Keratinocyte (primary cell): ENCODE measurements at regions not wholly inside any gene's neighbourhood (a gene's known extent, or its start where the extent isn't known, plus 50 kb on each side); places are given as distances from the start of the nearest gene placed in this dataset.

Experiments used
- DNase-seq: peaks from one replicate; pipeline ENCODE4 v3.0.0-alpha.2; 2011; ENCODE audit warnings: low read depth, missing footprints, low spot score
- FAIRE-seq: peaks from 2 replicates; lab custom pipeline; 2011; peaks lifted over from hg19 to GRCh38; lab: Jason Lieb, UNC
- H2AFZ ChIP-seq: 2 replicates; pipeline ENCODE4 v1.6.0; 2012; ENCODE audit warnings: low read length, control low read depth, inconsistent platforms; ENCODE audit not compliant: control insufficient read depth
- H3K27ac ChIP-seq: 2 replicates; pipeline ENCODE4 v1.5.1; 2011; ENCODE audit warnings: low read length; ENCODE audit not compliant: control insufficient read depth, insufficient read depth
- H3K27me3 ChIP-seq: 3 replicates; pipeline ENCODE4 v1.6.0; 2011; ENCODE audit warnings: low read length; ENCODE audit not compliant: control insufficient read depth, insufficient read depth; ENCODE audit errors: extremely low read depth
- H3K36me3 ChIP-seq, 2 experiments: 2 replicates in 1 of 2; 3 replicates in 1 of 2; pipeline ENCODE4 v1.5.1; 2011; ENCODE audit warnings: low read length in 2 of 2, mild to moderate bottlenecking in 1 of 2; ENCODE audit not compliant: control insufficient read depth in 2 of 2, insufficient read depth in 2 of 2; ENCODE audit errors: extremely low read depth in 1 of 2
- H3K4me1 ChIP-seq: 3 replicates; pipeline ENCODE4 v1.5.1; 2011; ENCODE audit warnings: low read length; ENCODE audit not compliant: control insufficient read depth, insufficient read depth; ENCODE audit errors: extremely low read depth
- H3K4me2 ChIP-seq: 3 replicates; pipeline ENCODE4 v1.6.0; 2011; ENCODE audit warnings: low read depth, low read length; ENCODE audit not compliant: control insufficient read depth, insufficient read depth; ENCODE audit errors: extremely low read depth
- H3K4me3 ChIP-seq, 3 experiments: fragments of 200-600 bp in 1 of 3; sonication (generic) in 1 of 3; 2 replicates in 2 of 3; 3 replicates in 1 of 3; pipeline ENCODE4 v1.5.1; 2011 to 2016; ENCODE audit warnings: low read length in 3 of 3, mild to moderate bottlenecking in 3 of 3, control low read depth in 2 of 3, inconsistent platforms in 1 of 3, low read depth in 1 of 3, mixed read lengths in 1 of 3, mixed run types in 1 of 3, moderate library complexity in 1 of 3; ENCODE audit not compliant: control insufficient read depth in 2 of 3, insufficient read depth in 2 of 3; ENCODE audit errors: extremely low read depth in 1 of 3
- H3K79me2 ChIP-seq: 2 replicates; pipeline ENCODE4 v1.6.0; 2012; ENCODE audit warnings: low read length; ENCODE audit not compliant: control insufficient read depth, insufficient read depth
- H3K9ac ChIP-seq: 3 replicates; pipeline ENCODE4 v1.6.0; 2011; ENCODE audit warnings: low read length; ENCODE audit not compliant: control insufficient read depth, insufficient read depth; ENCODE audit errors: extremely low read depth
- H3K9me1 ChIP-seq: 3 replicates; pipeline ENCODE4 v1.6.0; 2011; ENCODE audit warnings: low read length; ENCODE audit not compliant: control insufficient read depth, insufficient read depth; ENCODE audit errors: extremely low read depth
- H3K9me3 ChIP-seq: 2 replicates; pipeline ENCODE4 v1.5.1; 2012; ENCODE audit warnings: low read depth, low read length; ENCODE audit not compliant: control insufficient read depth
- H4K20me1 ChIP-seq: 3 replicates; pipeline ENCODE4 v1.6.0; 2011; ENCODE audit warnings: low read length; ENCODE audit not compliant: control insufficient read depth, insufficient read depth; ENCODE audit errors: extremely low read depth
- CTCF ChIP-seq, 3 experiments: IDR thresholded peaks in 1 of 3; conservative IDR thresholded peaks in 1 of 3; optimal IDR thresholded peaks in 1 of 3; 2 replicates in 2 of 3; 3 replicates in 1 of 3; pipeline versions ENCODE3 to v1.5.1; 2011; ENCODE audit warnings: low read length in 3 of 3, mild to moderate bottlenecking in 3 of 3, moderate library complexity in 2 of 3, control low read depth in 1 of 3, inconsistent platforms in 1 of 3; ENCODE audit not compliant: insufficient read depth in 2 of 3; ENCODE audit errors: extremely low read depth in 1 of 3
- EZH2 ChIP-seq: IDR thresholded peaks from one replicate; pipeline ENCODE4 v1.6.1; 2012; ENCODE audit warnings: inconsistent platforms, mild to moderate bottlenecking, low read length, moderate library complexity
- dilution Hi-C: fragments of 300-500 bp; cut with MboI; formaldehyde crosslinking; loops from one replicate; pipeline ENCODE4 v1.7.0; 2020; ENCODE audit warnings: low sequenced_read_pairs; ENCODE audit not compliant: extremely low pct_ligation_motif_present

DNA sequence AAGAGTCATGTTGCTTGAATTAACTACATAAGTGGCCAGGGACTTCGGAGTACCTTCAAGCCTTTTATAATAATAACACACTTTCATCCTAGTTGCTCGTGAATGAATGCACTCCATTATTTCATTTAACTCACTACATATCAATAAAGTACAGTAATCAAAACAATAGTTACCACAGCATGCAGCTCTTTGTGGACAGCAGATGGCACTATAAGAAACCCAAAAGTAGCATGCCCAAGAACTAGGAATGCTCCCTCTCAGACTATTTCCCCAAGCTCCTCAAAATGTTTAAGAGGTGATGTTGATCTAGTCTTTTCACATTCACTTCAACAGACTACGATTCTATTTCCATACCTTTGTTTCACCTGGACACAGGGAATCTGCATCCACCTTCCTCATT, 500.8 kb upstream of the DIAPH2 start:
- Histone ChIP-seq H3K4me3 (no peak overlapping the region), H3K27ac (no peak overlapping the region), H3K36me3 (no peaks in the 10 kb centered on the region), H3K27me3 (no peaks in the 10 kb centered on the region), H3K4me2 (no peak overlapping the region), H2AFZ (no peak overlapping the region), H4K20me1 (no peaks in the 10 kb centered on the region), H3K9ac (no peak overlapping the region), H3K79me2 (no peaks in the 10 kb centered on the region), H3K4me1 (peaks cover 2% of the 10 kb centered on the region), H3K9me1 (no peaks in the 10 kb centered on the region), H3K9me3 (no peaks in the 10 kb centered on the region)
- DNase-seq (no peak), FAIRE-seq (peak; percentile 51)
- TF ChIP-seq CTCF (optimal IDR thresholded peaks at IDR 0.05 in 1 of 3, IDR thresholded peaks at IDR 0.05 in 1 of 3, conservative IDR thresholded peaks at IDR 0.05 in 1 of 3; ENCODE audit: extremely low read depth in 1 of 3, insufficient read depth in 2 of 3, low read length in 3 of 3) (peak; percentile 19 to 44 (median 32)), EZH2 (no peak)
- dilution Hi-C loops: no loop called here

DNA sequence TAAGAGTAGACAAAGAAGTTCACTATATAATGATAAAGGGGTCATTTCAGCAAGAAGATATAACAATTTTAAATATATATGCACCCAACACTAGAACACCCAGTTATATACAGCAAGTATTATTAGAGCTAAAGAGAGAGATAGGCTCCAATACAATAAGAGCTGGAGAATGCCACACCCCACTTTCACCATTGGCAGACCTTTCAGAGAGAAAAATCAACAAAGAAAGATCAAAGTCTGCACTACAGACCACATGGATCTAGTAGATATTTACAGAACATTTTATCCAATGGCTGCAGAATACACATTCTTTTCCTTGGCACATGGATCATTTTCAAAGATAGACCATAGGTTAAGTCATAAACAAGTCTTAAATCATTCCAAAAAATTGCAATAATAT, 479.7 kb upstream of the DIAPH2 start:
- Histone ChIP-seq H3K27me3 (no peaks in the 10 kb centered on the region), H3K79me2 (no peaks in the 10 kb centered on the region), H3K27ac (no peak overlapping the region), H3K36me3 (no peaks in the 10 kb centered on the region), H2AFZ (no peak overlapping the region), H3K9me1 (no peaks in the 10 kb centered on the region), H3K9me3 (no peaks in the 10 kb centered on the region), H3K9ac (no peak overlapping the region), H4K20me1 (no peaks in the 10 kb centered on the region), H3K4me3 (no peak overlapping the region), H3K4me1 (no peaks in the 10 kb centered on the region), H3K4me2 (no peak overlapping the region)
- DNase-seq (no peak), FAIRE-seq (no peak)
- TF ChIP-seq EZH2 (no peak), CTCF (optimal IDR thresholded peaks at IDR 0.05 in 1 of 3, IDR thresholded peaks at IDR 0.05 in 1 of 3, conservative IDR thresholded peaks at IDR 0.05 in 1 of 3; ENCODE audit: extremely low read depth in 1 of 3, insufficient read depth in 2 of 3, low read length in 3 of 3) (no peak)
- dilution Hi-C loops: no loop called here
